ENCODE measurements at regions not wholly inside any gene's neighbourhood (a gene's known extent, or its start where the extent isn't known, plus 50 kb on each side); places are given as distances from the start of the nearest gene placed in this dataset.
"Not testable (repeated sequence)": the region's sequence is repeated elsewhere in the genome, so short reads cannot be mapped to it uniquely, and the experiment has no call there.

DNA sequence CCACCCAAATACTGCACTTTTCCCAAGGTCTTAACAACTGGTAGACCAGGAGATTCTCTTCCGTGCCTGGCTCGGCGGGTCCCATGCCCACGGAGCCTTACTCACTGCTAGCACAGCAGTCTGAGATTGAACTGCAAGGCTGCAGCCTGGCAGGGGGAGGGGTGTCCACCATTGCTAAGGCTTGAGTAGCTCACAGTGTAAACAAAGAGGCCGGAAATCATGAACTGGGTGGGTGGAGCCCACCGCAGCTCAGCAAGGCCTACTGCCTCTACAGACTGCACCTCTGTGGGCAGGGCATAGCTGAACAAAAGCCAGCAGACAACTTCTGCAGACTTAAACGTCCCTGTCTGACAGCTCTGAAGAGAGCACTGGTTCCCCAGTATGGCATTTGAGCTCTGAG lies 124.3 kb upstream of the MROH9 start:
- TF ChIP-seq, protein P1, sequence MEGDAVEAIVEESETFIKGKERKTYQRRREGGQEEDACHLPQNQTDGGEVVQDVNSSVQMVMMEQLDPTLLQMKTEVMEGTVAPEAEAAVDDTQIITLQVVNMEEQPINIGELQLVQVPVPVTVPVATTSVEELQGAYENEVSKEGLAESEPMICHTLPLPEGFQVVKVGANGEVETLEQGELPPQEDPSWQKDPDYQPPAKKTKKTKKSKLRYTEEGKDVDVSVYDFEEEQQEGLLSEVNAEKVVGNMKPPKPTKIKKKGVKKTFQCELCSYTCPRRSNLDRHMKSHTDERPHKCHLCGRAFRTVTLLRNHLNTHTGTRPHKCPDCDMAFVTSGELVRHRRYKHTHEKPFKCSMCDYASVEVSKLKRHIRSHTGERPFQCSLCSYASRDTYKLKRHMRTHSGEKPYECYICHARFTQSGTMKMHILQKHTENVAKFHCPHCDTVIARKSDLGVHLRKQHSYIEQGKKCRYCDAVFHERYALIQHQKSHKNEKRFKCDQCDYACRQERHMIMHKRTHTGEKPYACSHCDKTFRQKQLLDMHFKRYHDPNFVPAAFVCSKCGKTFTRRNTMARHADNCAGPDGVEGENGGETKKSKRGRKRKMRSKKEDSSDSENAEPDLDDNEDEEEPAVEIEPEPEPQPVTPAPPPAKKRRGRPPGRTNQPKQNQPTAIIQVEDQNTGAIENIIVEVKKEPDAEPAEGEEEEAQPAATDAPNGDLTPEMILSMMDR (IDR thresholded peaks at IDR 0.05; ENCODE audit: insufficient read depth, low read depth, low read length), result not testable (repeated sequence)
- not testable (repeated sequence) for TF ChIP-seq EZH2 (IDR thresholded peaks at IDR 0.05; ENCODE audit: insufficient read depth, low read length)

All from astrocyte (in vitro differentiated cells and primary cell).